Bronchial epithelial cell (primary cell): ENCODE measurements at regions not wholly inside any gene's neighbourhood (a gene's known extent, or its start where the extent isn't known, plus 50 kb on each side); places are given as distances from the start of the nearest gene placed in this dataset.

ENCODE experiments used
- DNase-seq: peaks from one replicate; pipeline ENCODE4 v3.0.0-alpha.2; 2010; ENCODE audit warnings: low read depth
- FAIRE-seq: peaks from 2 replicates; lab custom pipeline; 2011; peaks lifted over from hg19 to GRCh38; lab: Jason Lieb, UNC
- H3K27me3 ChIP-seq: 2 replicates; pipeline ENCODE4 v1.5.1; 2011; ENCODE audit warnings: low read length; ENCODE audit not compliant: control insufficient read depth, insufficient read depth
- H3K36me3 ChIP-seq: 2 replicates; pipeline ENCODE4 v1.5.1; 2011; ENCODE audit warnings: low read length; ENCODE audit not compliant: control insufficient read depth, insufficient read depth
- H3K4me3 ChIP-seq: 2 replicates; pipeline ENCODE4 v1.5.1; 2011; ENCODE audit warnings: mild to moderate bottlenecking, low read depth, low read length, control low read depth
- TF ChIP-seq, protein P1 (sequence below): IDR thresholded peaks from 2 replicates; pipeline ENCODE4 v1.5.1; 2011; ENCODE audit warnings: mild to moderate bottlenecking, moderate library complexity, low read length, control low read depth, inconsistent platforms; ENCODE audit not compliant: insufficient read depth, severe bottlenecking

DNA sequence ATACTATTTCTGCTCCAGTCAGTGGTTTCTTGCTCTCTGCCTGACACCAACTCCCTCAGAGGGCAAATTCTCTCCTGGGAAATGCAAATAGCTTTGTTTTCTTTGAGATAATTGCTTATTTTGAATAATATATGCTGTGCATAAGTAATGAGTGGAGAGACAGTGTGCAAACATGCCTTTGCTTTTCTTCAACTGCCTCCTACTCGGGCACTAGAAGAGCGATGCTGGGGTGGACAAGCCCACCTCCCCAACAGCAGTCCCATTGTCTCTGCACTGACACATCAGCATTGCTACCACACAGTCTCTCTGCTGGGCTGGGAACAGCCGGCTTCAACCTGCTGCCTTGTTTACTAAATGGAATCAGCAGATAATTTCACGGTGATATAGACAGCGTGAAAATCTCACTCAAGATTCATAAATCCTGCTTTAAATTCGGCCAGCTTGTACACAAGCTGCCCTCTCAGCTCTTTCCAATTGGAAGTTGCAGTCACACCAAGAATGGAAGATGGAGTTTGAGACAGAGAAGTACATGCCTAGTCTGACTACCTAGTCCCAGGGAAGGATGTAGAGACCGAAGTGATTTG lies 694.5 kb downstream of the TDRD15 start:
- no peaks in the 10 kb centered on the region for H3K27me3 ChIP-seq
- TF ChIP-seq, protein P1, sequence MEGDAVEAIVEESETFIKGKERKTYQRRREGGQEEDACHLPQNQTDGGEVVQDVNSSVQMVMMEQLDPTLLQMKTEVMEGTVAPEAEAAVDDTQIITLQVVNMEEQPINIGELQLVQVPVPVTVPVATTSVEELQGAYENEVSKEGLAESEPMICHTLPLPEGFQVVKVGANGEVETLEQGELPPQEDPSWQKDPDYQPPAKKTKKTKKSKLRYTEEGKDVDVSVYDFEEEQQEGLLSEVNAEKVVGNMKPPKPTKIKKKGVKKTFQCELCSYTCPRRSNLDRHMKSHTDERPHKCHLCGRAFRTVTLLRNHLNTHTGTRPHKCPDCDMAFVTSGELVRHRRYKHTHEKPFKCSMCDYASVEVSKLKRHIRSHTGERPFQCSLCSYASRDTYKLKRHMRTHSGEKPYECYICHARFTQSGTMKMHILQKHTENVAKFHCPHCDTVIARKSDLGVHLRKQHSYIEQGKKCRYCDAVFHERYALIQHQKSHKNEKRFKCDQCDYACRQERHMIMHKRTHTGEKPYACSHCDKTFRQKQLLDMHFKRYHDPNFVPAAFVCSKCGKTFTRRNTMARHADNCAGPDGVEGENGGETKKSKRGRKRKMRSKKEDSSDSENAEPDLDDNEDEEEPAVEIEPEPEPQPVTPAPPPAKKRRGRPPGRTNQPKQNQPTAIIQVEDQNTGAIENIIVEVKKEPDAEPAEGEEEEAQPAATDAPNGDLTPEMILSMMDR = no peak
- FAIRE-seq (no peak), DNase-seq (no peak)
- H3K4me3 ChIP-seq = no peak overlapping the region
- H3K36me3 ChIP-seq = no peaks in the 10 kb centered on the region

DNA sequence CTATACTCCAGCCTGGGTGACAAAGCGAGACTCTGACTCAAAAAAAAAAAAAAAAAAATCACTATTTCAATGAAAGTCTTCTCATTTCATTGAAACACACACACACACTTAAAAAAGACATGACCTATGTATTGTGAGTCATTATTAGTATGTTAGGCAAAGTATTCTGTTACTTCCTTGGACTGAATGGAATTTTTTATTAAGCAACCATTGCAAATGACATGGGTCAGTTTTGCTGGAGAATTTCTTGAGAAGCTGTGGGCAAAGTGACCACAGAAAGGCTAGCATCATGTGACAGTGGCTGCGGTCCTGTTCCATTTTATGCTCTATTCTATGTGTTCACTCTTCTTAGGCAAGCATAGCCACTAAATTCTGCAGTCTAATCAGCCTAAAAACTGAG lies 695.7 kb downstream of the TDRD15 start:
- no peak overlapping the region for H3K4me3 ChIP-seq
- TF ChIP-seq, protein P1 = no peak
- H3K36me3 ChIP-seq = no peaks in the 10 kb centered on the region
- H3K27me3 ChIP-seq = no peaks in the 10 kb centered on the region
- FAIRE-seq (no peak), DNase-seq (peak; percentile 9)

DNA sequence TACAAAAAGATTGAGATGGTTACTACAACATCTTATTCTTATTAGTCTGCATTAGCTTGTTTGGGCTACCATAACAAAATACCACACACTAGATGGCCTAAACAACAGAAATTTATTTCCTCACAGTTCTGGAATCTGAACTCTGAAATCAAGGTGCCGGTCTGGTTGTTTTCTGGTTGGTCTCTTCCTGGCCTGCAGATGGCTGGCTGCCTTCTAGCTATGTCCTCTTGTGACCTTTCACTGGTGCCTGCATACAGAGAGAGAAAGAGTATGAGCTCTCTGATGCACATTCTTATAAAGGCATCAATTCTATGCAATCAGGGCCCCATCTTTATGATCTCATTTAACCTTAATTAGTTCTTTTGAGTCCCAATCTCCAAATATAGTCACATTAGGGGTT lies 696.5 kb downstream of the TDRD15 start:
- TF ChIP-seq, protein P1 = no peak
- DNase-seq = no peak
- no peaks in the 10 kb centered on the region for H3K27me3 ChIP-seq
- no peaks in the 10 kb centered on the region for H3K36me3 ChIP-seq
- H3K4me3 ChIP-seq = no peak overlapping the region
- FAIRE-seq = no peak

DNA sequence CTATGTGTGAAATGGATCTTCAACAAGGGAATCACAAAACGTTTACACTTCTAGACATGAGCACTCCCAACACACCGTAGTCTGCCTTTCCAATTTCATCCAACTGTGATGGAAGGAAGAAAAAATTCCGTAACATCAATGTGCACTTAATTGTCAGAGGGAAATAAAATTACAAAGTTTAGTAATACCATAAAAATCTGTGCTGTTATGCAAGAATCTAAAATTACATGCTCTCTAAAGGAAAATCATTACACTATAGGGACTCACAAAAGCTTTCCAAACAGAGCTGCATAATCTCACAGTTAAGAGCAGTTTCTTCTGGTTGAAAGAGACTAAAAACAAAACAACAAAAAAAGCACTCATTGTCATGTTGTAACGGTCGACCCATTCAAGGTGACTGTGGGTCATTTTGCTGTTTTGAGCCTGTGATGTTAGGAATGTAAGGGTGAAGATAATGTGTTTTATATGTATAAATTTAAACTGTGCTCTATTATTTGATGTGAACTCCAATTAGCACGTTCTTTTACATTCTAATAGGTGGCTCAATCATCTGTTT lies 698.0 kb downstream of the TDRD15 start:
- Histone ChIP-seq H3K27me3 (no peaks in the 10 kb centered on the region), H3K4me3 (no peak overlapping the region), H3K36me3 (no peaks in the 10 kb centered on the region)
- DNase-seq (no peak), FAIRE-seq (no peak)
- TF ChIP-seq, protein P1 = no peak

DNA sequence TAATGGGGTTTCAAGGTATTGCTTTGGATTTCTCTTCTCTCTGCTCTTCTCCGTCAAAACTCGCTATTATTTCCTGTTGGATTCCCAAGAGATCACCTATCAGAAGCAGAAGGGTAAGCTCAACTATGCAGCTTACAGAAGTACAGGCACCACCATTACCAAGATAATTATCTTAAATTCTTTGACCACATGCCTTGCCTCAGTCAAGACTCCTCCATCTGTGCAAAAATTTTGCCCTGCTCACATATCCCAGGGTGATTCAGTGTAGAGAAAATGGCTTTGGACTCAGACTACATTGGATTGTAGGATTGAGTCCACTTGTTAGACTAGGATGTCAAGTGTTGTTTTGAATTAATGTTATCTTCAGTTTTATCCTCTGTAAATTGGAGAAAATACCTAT lies 698.7 kb downstream of the TDRD15 start:
- no peaks in the 10 kb centered on the region for H3K36me3 ChIP-seq
- no peak overlapping the region for H3K4me3 ChIP-seq
- H3K27me3 ChIP-seq = no peaks in the 10 kb centered on the region
- TF ChIP-seq, protein P1 = no peak
- DNase-seq = no peak
- FAIRE-seq = no peak

DNA sequence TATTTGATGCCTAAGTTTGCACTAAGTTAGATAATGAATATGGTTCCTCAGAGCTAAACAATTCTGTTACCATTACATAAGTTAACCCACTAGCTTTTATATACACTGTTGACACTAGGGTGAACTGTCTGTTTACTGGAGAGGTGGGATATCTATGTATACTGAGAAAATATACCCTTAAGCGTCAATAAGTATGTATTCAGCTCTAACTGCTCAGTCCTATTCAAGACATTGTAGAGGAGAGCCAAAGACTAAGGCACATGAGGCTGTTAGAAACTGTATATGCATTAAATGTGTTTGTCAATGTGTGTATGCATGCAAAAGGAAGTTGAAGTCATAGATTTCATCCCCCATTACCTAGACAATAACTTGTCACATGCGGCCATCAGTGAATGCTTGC lies 710.0 kb downstream of the TDRD15 start:
- no peak for FAIRE-seq
- H3K36me3 ChIP-seq = no peaks in the 10 kb centered on the region
- no peaks in the 10 kb centered on the region for H3K27me3 ChIP-seq
- H3K4me3 ChIP-seq = no peak overlapping the region
- no peak for DNase-seq
- TF ChIP-seq, protein P1 = no peak
